COLO668 (cell line): ENCODE measurements at regions not wholly inside any gene's neighbourhood (a gene's known extent, or its start where the extent isn't known, plus 50 kb on each side); places are given as distances from the start of the nearest gene placed in this dataset.
A peak's percentile ranks its signal among the peaks of the same experiment; 100 is the strongest.

Experiments used
- DNase-seq: peaks from one replicate; lab custom pipeline; 2025; ENCODE audit not compliant: unreplicated experiment; lab: John Stamatoyannopoulos, UW

DNA sequence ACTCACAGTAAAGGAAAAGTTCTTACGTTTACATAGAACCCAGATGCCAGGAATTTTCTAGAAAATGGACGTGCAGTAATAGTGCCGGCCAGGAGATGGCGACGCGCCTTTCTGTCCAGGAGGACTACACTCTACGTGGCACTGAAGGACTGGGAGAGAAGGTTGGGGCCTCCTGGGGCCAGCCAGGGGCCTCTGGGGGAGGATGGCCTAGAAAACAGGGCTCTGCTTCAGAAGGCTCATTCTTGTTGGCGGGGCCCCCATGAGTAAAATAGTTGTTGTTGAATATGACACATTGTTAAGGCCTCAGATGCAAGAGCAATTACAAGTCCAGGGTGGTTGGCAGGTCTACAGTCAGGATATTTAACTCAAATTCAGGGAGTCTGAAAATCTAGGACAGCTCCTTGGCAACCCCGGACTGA lies 120.1 kb upstream of the MAX start:
- DNase-seq: peak; percentile 55

DNA sequence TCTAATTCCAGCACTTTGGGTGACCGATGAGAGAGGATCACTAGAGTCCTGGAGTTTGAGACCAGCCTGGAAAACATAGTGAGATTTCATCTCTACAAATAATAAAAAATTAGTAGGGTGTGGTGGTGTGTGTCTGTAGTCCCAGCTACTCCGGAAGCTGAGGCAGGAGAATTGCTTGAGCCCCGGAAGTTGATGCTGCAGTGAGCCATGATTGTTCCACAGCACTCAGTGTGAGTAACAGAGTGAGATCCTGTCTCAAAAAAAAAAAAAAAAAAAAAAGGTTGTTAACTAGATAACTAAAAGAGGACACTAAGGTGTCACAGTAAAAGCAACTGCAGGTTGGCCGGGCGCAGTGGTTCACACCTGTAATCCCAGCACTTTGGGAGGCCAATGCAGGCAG lies 121.3 kb upstream of the MAX start:
- no peak for DNase-seq

DNA sequence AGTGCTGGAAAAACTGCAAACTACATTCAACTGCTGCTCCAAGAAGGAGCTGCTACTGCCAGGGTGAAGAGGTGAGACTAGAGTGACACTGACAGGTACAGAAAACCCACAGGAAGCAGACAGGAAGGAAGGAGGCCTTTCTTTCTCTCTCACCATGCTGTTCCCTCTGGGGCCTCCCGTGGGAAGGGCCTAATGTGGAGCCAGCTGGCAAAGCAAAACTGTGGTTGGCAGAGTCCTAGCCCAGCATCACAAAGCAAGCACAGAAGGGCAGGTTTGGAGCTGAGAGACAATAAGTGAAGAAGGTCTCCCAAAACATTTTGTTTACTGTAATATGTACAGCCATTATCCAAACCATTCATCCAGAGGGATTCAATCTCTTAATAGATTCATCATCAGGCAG lies 122.5 kb upstream of the MAX start:
- DNase-seq: peak; percentile 59

- peak; percentile 50 for DNase-seq
These were observed 123.2 kb upstream of the MAX start for GRCh38 chr14:65225299-65226159.

DNA sequence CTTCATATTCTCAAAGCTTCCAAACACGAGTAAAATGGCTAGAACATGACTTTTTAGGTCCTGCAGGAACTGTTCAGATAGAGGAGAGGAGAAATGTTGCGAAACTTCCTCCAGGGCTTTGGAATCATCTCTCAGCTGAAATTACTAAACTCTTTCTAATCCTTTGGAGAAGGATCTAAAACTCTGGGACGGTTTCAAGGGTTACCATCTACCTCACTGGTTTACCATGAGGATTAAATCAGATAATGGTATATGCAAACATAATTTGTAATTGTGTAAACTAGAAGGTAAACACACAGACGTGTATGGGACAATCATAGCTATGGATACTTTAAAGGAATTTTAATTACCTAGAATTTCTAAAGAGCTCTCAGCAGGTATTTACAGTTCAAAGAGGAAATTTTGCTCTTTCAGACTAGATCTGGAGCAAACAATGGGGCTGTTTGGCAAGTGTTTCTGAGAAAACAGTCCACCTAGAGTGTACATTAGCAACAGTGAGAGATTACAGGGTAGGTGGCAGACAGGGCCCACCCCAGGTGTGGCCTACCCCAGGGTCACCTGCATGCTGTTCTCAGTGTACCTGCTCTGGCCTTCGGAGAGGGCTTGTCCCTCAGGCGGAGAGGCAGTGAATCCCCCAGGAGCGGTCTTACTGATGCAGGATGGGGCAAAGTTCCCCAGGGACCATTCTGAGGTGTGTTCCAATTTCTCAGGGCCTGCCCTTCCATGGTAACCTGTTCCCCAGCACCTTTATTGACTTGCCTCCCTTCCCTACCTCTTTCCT lies 124.7 kb upstream of the MAX start:
- no peak for DNase-seq

DNA sequence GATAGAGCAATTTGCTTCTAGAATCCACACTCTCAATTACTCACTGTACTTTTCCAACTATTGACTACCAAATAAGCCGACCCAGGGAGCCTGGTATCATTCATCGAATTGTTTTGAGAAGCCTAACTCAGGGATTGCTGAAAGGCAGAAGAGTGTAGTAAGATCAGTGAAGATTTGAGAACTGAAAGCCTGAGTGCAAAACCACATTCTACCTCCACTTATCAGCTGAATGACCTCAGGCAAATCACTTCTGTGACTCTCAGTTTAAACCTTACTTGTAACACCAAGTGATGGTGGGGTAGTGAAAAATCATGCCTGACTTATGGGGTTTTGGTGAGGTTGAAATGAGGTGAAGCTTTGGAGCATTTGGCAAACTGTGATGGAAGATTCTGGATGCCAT lies 126.1 kb upstream of the MAX start:
- no peak for DNase-seq

- DNase-seq: no peak
These were observed 126.8 kb upstream of the MAX start for GRCh38 chr14:65228956-65229747.

DNA sequence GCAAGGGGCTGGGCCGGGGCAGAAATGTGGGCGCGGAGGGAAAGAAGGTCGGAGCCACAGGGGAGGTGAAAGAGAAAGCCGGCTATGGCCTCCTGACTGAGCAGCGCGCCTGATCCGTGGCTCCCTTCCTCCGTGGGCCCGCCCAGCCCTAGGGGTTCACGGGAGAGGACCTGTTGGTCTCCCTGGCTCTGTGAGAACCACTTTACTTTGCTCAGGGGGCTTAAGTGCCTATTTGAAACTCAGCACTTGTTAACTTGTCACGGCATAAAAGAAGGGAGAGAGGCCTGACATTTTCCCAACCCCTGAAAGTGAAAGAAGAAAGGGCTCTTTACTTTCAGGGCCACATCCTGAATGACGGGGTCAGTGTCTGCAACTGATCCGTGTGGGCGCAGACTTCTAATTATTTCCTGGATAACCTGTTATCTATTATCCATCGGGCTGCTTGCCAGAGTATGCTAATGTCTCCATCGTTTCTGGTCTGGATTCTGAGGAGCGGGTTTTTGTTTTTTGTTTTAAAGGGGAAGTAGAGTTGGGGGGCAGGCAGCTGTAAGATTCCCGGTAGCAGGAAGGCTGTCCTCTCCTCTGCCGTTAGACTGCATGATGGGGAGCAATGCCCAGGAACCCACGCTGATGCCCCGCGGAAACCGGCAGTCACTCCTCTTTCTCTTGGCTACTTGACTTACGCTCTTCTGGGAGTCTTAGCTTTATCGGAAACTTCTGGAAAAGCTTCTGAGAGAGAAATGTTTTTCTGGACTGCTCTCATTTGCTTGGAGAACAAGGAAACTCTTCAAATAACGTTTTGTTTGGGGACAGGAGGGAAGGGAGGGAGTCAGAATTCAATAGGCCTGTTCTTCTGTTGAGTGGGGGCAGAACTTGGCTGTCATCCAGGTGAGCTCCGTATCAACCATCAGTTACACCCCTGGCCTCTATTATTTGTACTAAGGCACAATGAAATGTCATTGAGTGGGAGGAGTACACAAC lies 127.7 kb upstream of the MAX start:
- peak; percentile 88 for DNase-seq

GRCh38 chr14:65231286-65231980 lies 129.1 kb upstream of the MAX start:
- no peak for DNase-seq

DNA sequence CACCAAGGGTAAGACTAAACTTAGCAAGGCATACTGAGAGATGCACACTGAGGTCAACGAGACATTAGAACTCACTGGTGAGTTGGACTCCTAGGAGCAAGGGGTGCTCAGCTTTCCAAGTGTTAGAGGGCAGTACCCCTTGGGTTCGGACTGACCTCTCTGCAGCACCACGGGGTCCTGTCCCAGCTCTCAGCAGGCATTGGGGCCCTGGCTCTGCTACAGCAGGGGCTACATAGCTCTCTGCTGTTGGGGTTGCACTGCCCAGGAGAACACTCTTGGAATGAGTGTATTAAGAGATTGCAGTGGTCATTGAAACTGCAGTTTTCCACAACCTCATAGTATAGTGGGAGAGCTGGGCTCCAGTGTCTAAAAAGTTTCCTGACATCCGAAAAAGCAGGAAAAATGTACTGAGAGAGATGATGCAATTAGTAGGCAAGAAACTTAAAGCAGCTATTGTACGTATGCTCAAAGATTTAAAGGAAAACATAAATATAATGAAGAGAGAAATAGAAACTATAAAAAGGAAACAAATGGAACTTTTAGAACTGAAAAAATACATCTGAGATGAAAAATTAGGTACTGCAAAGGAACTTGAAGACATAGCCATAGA lies 132.5 kb upstream of the MAX start:
- DNase-seq: no peak

DNA sequence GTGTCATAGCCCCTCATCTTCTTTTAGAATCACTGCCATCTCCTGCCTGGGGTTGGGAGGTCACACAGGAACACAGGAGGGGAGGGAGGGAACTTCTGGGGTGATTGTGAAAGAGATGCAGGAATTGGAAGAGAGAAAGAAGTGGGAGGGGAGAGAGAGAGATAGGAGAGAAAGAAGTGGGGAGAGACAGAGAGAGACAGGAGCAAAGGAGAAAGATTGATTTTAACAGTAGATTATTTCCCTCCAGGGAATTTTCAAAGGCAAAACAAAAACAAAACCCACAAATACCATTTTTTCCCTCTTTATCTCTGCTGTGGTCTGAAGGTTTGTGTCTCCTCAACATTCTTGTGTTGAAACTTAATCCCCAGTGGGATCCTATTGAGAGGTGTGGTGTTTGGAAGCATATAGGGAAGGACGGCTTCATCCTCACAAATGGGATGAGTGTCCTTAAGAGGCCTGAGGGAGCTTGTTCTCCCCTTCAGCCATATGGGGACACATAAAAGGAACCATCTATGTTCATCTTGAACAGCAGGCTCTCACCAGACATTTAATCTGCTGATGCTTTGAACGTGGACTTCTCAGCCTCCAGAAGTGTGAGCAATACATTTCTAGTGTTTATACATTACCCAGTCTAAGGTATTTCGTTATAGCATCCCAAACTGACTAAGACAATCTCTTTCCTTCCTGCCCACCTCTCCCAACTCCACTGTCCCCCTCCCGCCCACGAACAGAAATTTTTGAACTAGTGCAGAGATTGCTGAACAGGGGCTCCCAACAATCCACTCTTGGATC lies 134.9 kb upstream of the MAX start:
- no peak for DNase-seq

DNA sequence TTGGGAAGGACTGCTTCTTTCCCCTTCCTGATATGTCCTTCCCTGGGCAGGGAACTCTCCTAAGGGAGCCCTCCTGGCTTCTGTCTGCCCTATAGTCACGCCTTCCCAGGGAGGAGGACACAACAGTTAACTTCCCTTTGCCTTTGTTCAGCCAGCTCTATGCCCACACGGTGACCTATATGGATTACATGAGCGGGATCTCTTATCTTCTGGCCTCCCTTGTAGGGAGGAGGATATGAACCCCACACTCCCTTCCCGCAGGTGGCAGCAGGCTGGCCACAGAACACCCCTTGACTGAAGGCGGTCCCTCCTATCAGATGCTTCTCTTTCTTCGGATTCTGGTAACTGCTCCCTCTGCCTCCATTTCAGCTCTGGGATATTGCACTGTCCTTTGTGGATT lies 135.6 kb upstream of the MAX start:
- no peak for DNase-seq

- DNase-seq: no peak
These were observed 136.1 kb upstream of the MAX start for GRCh38 chr14:65238456-65238855.

- DNase-seq: no peak
These were observed 137.0 kb upstream of the MAX start for GRCh38 chr14:65239143-65239937.

DNA sequence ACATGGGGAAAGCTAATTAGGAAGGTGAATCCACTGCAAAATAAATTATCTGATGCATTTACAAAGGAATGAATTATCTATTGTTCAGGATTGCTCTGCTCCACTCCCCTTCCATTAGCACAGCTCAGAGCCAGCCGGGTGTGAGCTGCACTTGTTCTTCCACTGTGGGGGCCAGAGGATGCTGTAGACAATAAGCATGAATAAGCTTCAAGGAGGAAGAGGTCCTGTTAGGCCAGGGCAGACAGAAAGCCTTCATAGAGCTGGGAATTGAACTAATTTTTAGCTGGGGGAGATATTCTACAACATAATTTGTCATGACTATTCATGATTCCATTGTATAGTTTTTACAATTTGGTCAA lies 137.6 kb upstream of the MAX start:
- no peak for DNase-seq

- DNase-seq: no peak
These were observed 138.9 kb upstream of the MAX start for GRCh38 chr14:65241125-65241752.

- DNase-seq: no peak
These were observed 140.4 kb upstream of the MAX start for GRCh38 chr14:65242732-65243134.
